H1 (cell line): ENCODE measurements at regions not wholly inside any gene's neighbourhood (a gene's known extent, or its start where the extent isn't known, plus 50 kb on each side); places are given as distances from the start of the nearest gene placed in this dataset.

ENCODE experiments used
- BACH1 ChIP-seq: IDR thresholded peaks from 2 replicates; pipeline ENCODE4 v1.6.1; 2012; ENCODE audit warnings: low read length, improper control_type of control experiment
- BCL11A ChIP-seq, 2 experiments: IDR thresholded peaks; one replicate each; pipeline ENCODE4 v1.6.1; 2011; ENCODE audit warnings: low read depth in 2 of 2, low read length in 2 of 2, mild to moderate bottlenecking in 2 of 2
- BRCA1 ChIP-seq: IDR thresholded peaks from 2 replicates; pipeline ENCODE4 v1.6.1; 2012; ENCODE audit warnings: low read depth, low read length, improper control_type of control experiment
- CEBPB ChIP-seq: IDR thresholded peaks from 2 replicates; pipeline ENCODE4 v1.6.1; 2012; ENCODE audit warnings: low read depth, low read length
- CTCF ChIP-seq, 3 experiments: IDR thresholded peaks; 1 replicate in 2 of 3; 2 replicates in 1 of 3; pipeline versions ENCODE4 v1.5.1 to v1.6.1; 2011; ENCODE audit warnings: low read length in 3 of 3, mild to moderate bottlenecking in 3 of 3, inconsistent platforms in 2 of 3, low read depth in 1 of 3, moderate library complexity in 1 of 3; ENCODE audit not compliant: insufficient read depth in 1 of 3; ENCODE audit errors: control extremely low read depth in 1 of 3
- EP300 ChIP-seq, 2 experiments: IDR thresholded peaks; 1 replicate in 1 of 2; 2 replicates in 1 of 2; pipeline ENCODE4 v1.6.1; 2011 to 2012; ENCODE audit warnings: low read depth in 2 of 2, low read length in 2 of 2, mild to moderate bottlenecking in 2 of 2, borderline replicate concordance in 1 of 2, inconsistent platforms in 1 of 2, moderate library complexity in 1 of 2
- EZH2 ChIP-seq: fragments of 200-600 bp; sonication (generic); IDR thresholded peaks from 2 replicates; pipeline ENCODE4 v1.7.1; 2012; ENCODE audit warnings: low read depth, mild to moderate bottlenecking, moderate library complexity, low read length, inconsistent platforms; ENCODE audit not compliant: severe bottlenecking
- GABPA ChIP-seq: IDR thresholded peaks from 2 replicates; pipeline ENCODE4 v1.6.1; 2011; ENCODE audit warnings: mild to moderate bottlenecking, low read length, moderate library complexity, borderline replicate concordance; ENCODE audit not compliant: insufficient read depth
- GTF2F1 ChIP-seq: IDR thresholded peaks from 2 replicates; pipeline ENCODE4 v1.6.1; 2012; ENCODE audit warnings: low read depth, low read length, improper control_type of control experiment, borderline replicate concordance
- HDAC6 ChIP-seq: IDR thresholded peaks from one replicate; pipeline ENCODE4 v1.7.1; 2012; ENCODE audit warnings: low read depth, mild to moderate bottlenecking, inconsistent platforms, low read length, moderate library complexity
- MAFK ChIP-seq: IDR thresholded peaks from 2 replicates; pipeline ENCODE4 v1.6.1; 2012; ENCODE audit warnings: low read depth, mild to moderate bottlenecking, improper control_type of control experiment, low read length
- MAX ChIP-seq: IDR thresholded peaks from 2 replicates; pipeline ENCODE4 v1.6.1; 2012; ENCODE audit warnings: inconsistent platforms
- PHF8 ChIP-seq: fragments of 200-600 bp; sonication (generic); conservative IDR thresholded peaks from 2 replicates; pipeline ENCODE4 v1.7.1; 2012; ENCODE audit warnings: low read depth, mild to moderate bottlenecking, inconsistent platforms, low read length, moderate library complexity
- POLR2AphosphoS5 ChIP-seq: IDR thresholded peaks from 2 replicates; pipeline ENCODE4 v1.6.1; 2011; ENCODE audit warnings: low read depth, low read length
- RBBP5 ChIP-seq: IDR thresholded peaks from 2 replicates; pipeline ENCODE4 v1.7.1; 2012; ENCODE audit warnings: low read depth, mild to moderate bottlenecking, inconsistent platforms, low read length, moderate library complexity, borderline replicate concordance
- RNF2 ChIP-seq: fragments of 200-900, 300-1000 bp; sonication (generic); IDR thresholded peaks from 2 replicates; pipeline ENCODE4 v1.7.1; 2016; ENCODE audit warnings: borderline replicate concordance, low read depth, mild to moderate bottlenecking, antibody characterized with exemption, low read length; ENCODE audit not compliant: poor library complexity, severe bottlenecking; ENCODE audit errors: missing control alignments
- TAF1 ChIP-seq: IDR thresholded peaks from 2 replicates; pipeline ENCODE4 v1.6.1; 2011; ENCODE audit warnings: mild to moderate bottlenecking, low read depth, low read length
- TBP ChIP-seq: IDR thresholded peaks from 2 replicates; pipeline ENCODE4 v1.6.1; 2011; ENCODE audit warnings: low read depth, low read length, improper control_type of control experiment
- TEAD4 ChIP-seq: IDR thresholded peaks from 2 replicates; pipeline ENCODE4 v1.6.1; 2012; ENCODE audit warnings: low read depth, low read length, inconsistent platforms, mixed read lengths

DNA sequence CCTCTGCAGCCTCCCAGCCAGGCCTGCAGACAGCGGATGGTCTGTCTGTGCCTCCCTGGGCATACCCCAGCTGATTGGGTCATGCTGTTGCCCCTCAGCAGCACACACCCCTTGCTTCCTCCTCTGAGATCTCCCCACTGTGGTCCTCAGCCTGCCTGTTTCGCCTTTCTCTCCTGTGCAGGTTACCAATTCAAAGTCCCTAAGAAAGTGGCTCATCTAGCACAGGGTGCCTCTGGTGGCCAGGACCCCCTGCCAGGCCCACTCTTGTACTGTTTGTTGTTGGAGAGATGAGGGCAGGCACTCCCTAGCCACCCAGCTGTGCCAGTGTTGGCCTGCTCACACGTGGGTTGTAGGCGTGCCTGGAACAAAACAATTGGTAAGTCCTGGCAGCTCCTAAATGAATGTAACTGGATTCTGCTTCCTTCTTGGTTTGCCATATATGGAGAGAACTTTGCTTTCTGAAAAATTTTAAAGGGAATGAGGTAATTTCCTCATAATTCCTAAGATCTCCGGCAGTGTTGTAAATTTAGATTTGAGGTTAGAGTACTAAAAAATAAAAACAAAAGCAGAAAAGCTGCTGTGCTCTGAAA lies 213.2 kb upstream of the IL12A start (continued):
- TF ChIP-seq MAFK (no peak), TEAD4 (no peak), PHF8 (0 out of 2 replicates have a peak, but pooled peaks have one; percentile 43), GABPA (no peak), BCL11A (IDR thresholded peaks at IDR 0.05; ENCODE audit: low read depth in 2 of 2, low read length in 2 of 2) (no peak), EZH2 (no peak), TBP (peak; percentile 57; the same call in 1 of the 2 replicates), RNF2 (no peak), BACH1 (no peak), CEBPB (no peak), TAF1 (peak; percentile 36; the same call in 1 of the 2 replicates), CTCF (IDR thresholded peaks at IDR 0.05; ENCODE audit: control extremely low read depth in 1 of 3, insufficient read depth in 1 of 3, low read depth in 1 of 3, low read length in 3 of 3) (no peak), RBBP5 (0 out of 2 replicates have a peak, but pooled peaks have one; percentile 17), GTF2F1 (no peak), EP300 (IDR thresholded peaks at IDR 0.05; ENCODE audit: borderline replicate concordance in 1 of 2, low read depth in 2 of 2, low read length in 2 of 2) (0 out of 3 replicates have a peak, but pooled peaks of 1 of the 2 experiments have one; percentile 31), MAX (peak; percentile 82), BRCA1 (no peak), HDAC6 (no peak), POLR2AphosphoS5 (no peak)
